ENCODE measurements at regions not wholly inside any gene's neighbourhood (a gene's known extent, or its start where the extent isn't known, plus 50 kb on each side); places are given as distances from the start of the nearest gene placed in this dataset.

DNA sequence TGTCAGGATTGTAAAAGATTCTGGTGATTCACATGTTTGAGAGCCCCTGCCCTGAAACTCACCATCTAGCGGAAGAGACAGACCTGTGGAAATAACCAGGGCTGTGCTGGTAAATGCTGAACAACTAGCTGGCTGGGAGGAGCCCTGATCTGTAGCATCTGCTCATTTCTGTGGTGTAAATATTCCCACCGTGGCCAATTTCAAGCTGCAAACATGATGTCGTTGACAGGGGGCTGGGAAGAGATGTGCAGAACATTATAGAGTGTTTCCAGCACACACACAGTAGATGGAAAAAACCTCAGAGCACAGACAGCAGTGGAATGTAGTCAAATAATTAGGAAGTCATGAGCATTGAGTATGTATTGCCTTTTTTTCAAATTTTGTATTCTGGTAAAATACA is 138.2 kb downstream of the PHETA1 start:
- no peaks in the 10 kb centered on the region for H3K9me3 ChIP-seq (ENCODE audit: control insufficient read depth in 1 of 2, insufficient read depth in 1 of 2, low read depth in 1 of 2, low read length in 2 of 2)
- DNase-seq (ENCODE audit: low read depth, low spot score), result no peak
- ChIA-PET RAD21 (ENCODE audit: low non-redundant PET in 1 of 2, low total read pairs in 2 of 2, uncharacterized antibody in 2 of 2, unreplicated experiment in 2 of 2) (no interaction called here), POLR2A (no interaction called here), CTCF (no interaction called here)
- peaks cover 9% of the 10 kb centered on the region; the same call in 1 of the 2 replicates for H3K27me3 ChIP-seq (ENCODE audit: insufficient read depth, low read length)
- no peak overlapping the region for H3K4me2 ChIP-seq (ENCODE audit: low read length)
- no peak overlapping the region for H3K9ac ChIP-seq (ENCODE audit: low read length)
- no peak for ATAC-seq
- H3K4me1 ChIP-seq (ENCODE audit: control insufficient read depth in 1 of 2, insufficient read depth in 2 of 2, low read length in 2 of 2), result no peaks in the 10 kb centered on the region
- TF ChIP-seq ELF1 (IDR thresholded peaks at IDR 0.05; ENCODE audit: borderline replicate concordance, low read depth) (no peak), EZH2phosphoT487 (IDR thresholded peaks at IDR 0.05; ENCODE audit: borderline replicate concordance) (no peak), ZNF274 (IDR thresholded peaks at IDR 0.05; ENCODE audit: low read depth, low read length) (no peak), CEBPB (IDR thresholded peaks at IDR 0.05; ENCODE audit: low read depth) (no peak), ZBTB33 (IDR thresholded peaks at IDR 0.05; ENCODE audit: extremely low read depth, insufficient replicate concordance, low read length) (no peak), SIN3A (IDR thresholded peaks at IDR 0.05; ENCODE audit: low read depth) (no peak), SRF (IDR thresholded peaks at IDR 0.05; ENCODE audit: low read depth) (no peak), ATF3 (IDR thresholded peaks at IDR 0.05) (no peak), JUND (IDR thresholded peaks at IDR 0.05) (no peak), POLR2AphosphoS5 (IDR thresholded peaks at IDR 0.05; ENCODE audit: low read depth, low read length) (no peak), SP1 (IDR thresholded peaks at IDR 0.05; ENCODE audit: low read depth) (no peak), ZFX (IDR thresholded peaks at IDR 0.05) (no peak), POLR2A (IDR thresholded peaks at IDR 0.05; ENCODE audit: borderline replicate concordance, extremely low read depth, insufficient read depth, insufficient read length) (no peak), CBX3 (IDR thresholded peaks at IDR 0.05; ENCODE audit: low read depth) (no peak)
- TF ChIP-seq, protein P1, sequence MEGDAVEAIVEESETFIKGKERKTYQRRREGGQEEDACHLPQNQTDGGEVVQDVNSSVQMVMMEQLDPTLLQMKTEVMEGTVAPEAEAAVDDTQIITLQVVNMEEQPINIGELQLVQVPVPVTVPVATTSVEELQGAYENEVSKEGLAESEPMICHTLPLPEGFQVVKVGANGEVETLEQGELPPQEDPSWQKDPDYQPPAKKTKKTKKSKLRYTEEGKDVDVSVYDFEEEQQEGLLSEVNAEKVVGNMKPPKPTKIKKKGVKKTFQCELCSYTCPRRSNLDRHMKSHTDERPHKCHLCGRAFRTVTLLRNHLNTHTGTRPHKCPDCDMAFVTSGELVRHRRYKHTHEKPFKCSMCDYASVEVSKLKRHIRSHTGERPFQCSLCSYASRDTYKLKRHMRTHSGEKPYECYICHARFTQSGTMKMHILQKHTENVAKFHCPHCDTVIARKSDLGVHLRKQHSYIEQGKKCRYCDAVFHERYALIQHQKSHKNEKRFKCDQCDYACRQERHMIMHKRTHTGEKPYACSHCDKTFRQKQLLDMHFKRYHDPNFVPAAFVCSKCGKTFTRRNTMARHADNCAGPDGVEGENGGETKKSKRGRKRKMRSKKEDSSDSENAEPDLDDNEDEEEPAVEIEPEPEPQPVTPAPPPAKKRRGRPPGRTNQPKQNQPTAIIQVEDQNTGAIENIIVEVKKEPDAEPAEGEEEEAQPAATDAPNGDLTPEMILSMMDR (IDR thresholded peaks at IDR 0.05 in 2 of 3, conservative IDR thresholded peaks at IDR 0.05 in 1 of 3; ENCODE audit: borderline replicate concordance in 1 of 3, insufficient read depth in 1 of 3, low read depth in 2 of 3, low read length in 2 of 3), result no peak
- TF ChIP-seq, protein P2, sequence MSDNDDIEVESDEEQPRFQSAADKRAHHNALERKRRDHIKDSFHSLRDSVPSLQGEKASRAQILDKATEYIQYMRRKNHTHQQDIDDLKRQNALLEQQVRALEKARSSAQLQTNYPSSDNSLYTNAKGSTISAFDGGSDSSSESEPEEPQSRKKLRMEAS (IDR thresholded peaks at IDR 0.05), result no peak
- no peaks in the 10 kb centered on the region for H3K36me3 ChIP-seq (ENCODE audit: control insufficient read depth in 1 of 2, insufficient read depth in 2 of 2, low read length in 2 of 2)
- no peak overlapping the region for H3K4me3 ChIP-seq (replicated peaks in 1 of 2; ENCODE audit: low read depth in 1 of 2, low read length in 2 of 2)
- H3K27ac ChIP-seq (ENCODE audit: low read depth, low read length), result no peak overlapping the region
- H4K20me1 ChIP-seq (ENCODE audit: insufficient read depth), result no peaks in the 10 kb centered on the region
- intact Hi-C loops (cut with micrococcal nuclease), result no loop called here
- BruUV-seq (replicated peaks), result no TSS peak
- no peaks in the 10 kb centered on the region for H3K79me2 ChIP-seq (ENCODE audit: insufficient read depth, low read length)
- H2AFZ ChIP-seq (ENCODE audit: low read depth, low read length, poor library complexity, severe bottlenecking), result no peak overlapping the region
- no peaks in the 10 kb centered on the region for H3K9me2 ChIP-seq (ENCODE audit: insufficient read depth)
